ENCODE measurements at regions not wholly inside any gene's neighbourhood (a gene's known extent, or its start where the extent isn't known, plus 50 kb on each side); places are given as distances from the start of the nearest gene placed in this dataset.
"Not testable (repeated sequence)": the region's sequence is repeated elsewhere in the genome, so short reads cannot be mapped to it uniquely, and the experiment has no call there.

GRCh38 chr3:159260049-159260662, 458.3 kb downstream of the MFSD1 start:
- DNase-seq (peak in 1 of 2 donors; percentile 30), ATAC-seq (peak in 4 of 8 donors; percentile 51 to 64 (median 58))
- Histone ChIP-seq H3K9me3 (no peaks in the 10 kb centered on the region), H3K27ac (no peak overlapping the region), H3K27me3 (peaks cover 0 to 6% (median 0%) of the 10 kb centered on the region in 7 donors), H3K36me3 (no peaks in the 10 kb centered on the region), H3K4me1 (no peaks in the 10 kb centered on the region), H3K4me3 (no peak overlapping the region)
- TF ChIP-seq CTCF (IDR thresholded peaks at IDR 0.05) = peak; percentile 37 to 82 (median 73)
- intact Hi-C loops (cut with DNase I) = loop anchor here (1.0 to 10.0 kb wide), 15 partner anchors 325 to 747 kb away; no protein-coding TSS in a partner anchor
- WGBS, 2 donors = 20 to 24% methylated on average over 5 of the region's 5 CpGs

GRCh38 chr3:159261333-159261732, 459.5 kb downstream of the MFSD1 start:
- intact Hi-C loops (cut with DNase I) = loop anchor here (2.0 to 10.0 kb wide), 13 partner anchors 323 to 746 kb away; no protein-coding TSS in a partner anchor
- not testable (repeated sequence) for H3K4me1 ChIP-seq, H3K4me3 ChIP-seq, H3K27ac ChIP-seq, H3K27me3 ChIP-seq, DNase-seq, H3K9me3 ChIP-seq, H3K36me3 ChIP-seq, ATAC-seq
- WGBS, 2 donors = 54 to 72% methylated on average over 4 of the region's 4 CpGs

GRCh38 chr3:159263750-159264553, 462.1 kb downstream of the MFSD1 start:
- Histone ChIP-seq H3K4me3 (no peak overlapping the region), H3K27ac (no peak overlapping the region), H3K27me3 (peaks cover 0 to 3% (median 0%) of the 10 kb centered on the region in 7 donors), H3K36me3 (no peaks in the 10 kb centered on the region), H3K9me3 (no peaks in the 10 kb centered on the region), H3K4me1 (no peaks in the 10 kb centered on the region)
- peak in 1 of 2 donors; percentile 32 for DNase-seq
- 40 to 43% methylated on average over 6 of the region's 6 CpGs for WGBS, 2 donors
- peak in 2 of 8 donors; percentile 49 to 66 for ATAC-seq
- TF ChIP-seq CTCF (IDR thresholded peaks at IDR 0.05) = peak; percentile 32 to 79 (median 75)
- intact Hi-C loops (cut with DNase I) = loop anchor here (2.0 to 10.0 kb wide), 11 partner anchors 321 to 743 kb away; no protein-coding TSS in a partner anchor

- TF ChIP-seq CTCF (IDR thresholded peaks at IDR 0.05) = no peak
- WGBS, 2 donors = 46 to 57% methylated on average over 2 of the region's 2 CpGs
- Histone ChIP-seq H3K9me3 (no peaks in the 10 kb centered on the region), H3K4me1 (no peaks in the 10 kb centered on the region), H3K4me3 (no peak overlapping the region), H3K27me3 (peaks cover 0 to 3% (median 0%) of the 10 kb centered on the region in 7 donors), H3K27ac (no peak overlapping the region), H3K36me3 (no peaks in the 10 kb centered on the region)
- intact Hi-C loops (cut with DNase I) = loop anchor here in 7 of 10 donors (5.0 to 10.0 kb wide), 6 partner anchors 319 to 742 kb away; no protein-coding TSS in a partner anchor
- ATAC-seq (no peak), DNase-seq (no peak)
Measured at GRCh38 chr3:159265705-159266104, 463.9 kb downstream of the MFSD1 start.
